ENCODE measurements at regions not wholly inside any gene's neighbourhood (a gene's known extent, or its start where the extent isn't known, plus 50 kb on each side); places are given as distances from the start of the nearest gene placed in this dataset.

GRCh38 chr14:105837349-105838063, 311.1 kb downstream of the TMEM121 start:
- no peak for DNase-seq

GRCh38 chr14:105838107-105838506, 311.7 kb downstream of the TMEM121 start:
- no peak for DNase-seq

- DNase-seq: no peak
Observed at GRCh38 chr14:105838591-105839424, 312.4 kb downstream of the TMEM121 start.

- no peak for DNase-seq
Observed at GRCh38 chr14:105839425-105840265, 313.3 kb downstream of the TMEM121 start.

GRCh38 chr14:105840266-105841021, 314.1 kb downstream of the TMEM121 start:
- DNase-seq: no peak

GRCh38 chr14:105841022-105842009, 314.9 kb downstream of the TMEM121 start:
- DNase-seq: no peak

- no peak for DNase-seq
Observed at GRCh38 chr14:105842105-105842504, 315.7 kb downstream of the TMEM121 start.

GRCh38 chr14:105843444-105844046, 317.2 kb downstream of the TMEM121 start:
- DNase-seq: no peak

- DNase-seq: no peak
Observed at GRCh38 chr14:105844047-105844630, 317.8 kb downstream of the TMEM121 start.

GRCh38 chr14:105844810-105845724, 318.7 kb downstream of the TMEM121 start:
- no peak for DNase-seq

- DNase-seq: no peak
Observed at GRCh38 chr14:105845725-105846309, 319.4 kb downstream of the TMEM121 start.

GRCh38 chr14:105846312-105846711, 319.9 kb downstream of the TMEM121 start:
- no peak for DNase-seq

GRCh38 chr14:105847400-105847799, 321.0 kb downstream of the TMEM121 start:
- no peak for DNase-seq

- DNase-seq: no peak
Observed at GRCh38 chr14:105848570-105848969, 322.2 kb downstream of the TMEM121 start.

GRCh38 chr14:105849933-105850626, 323.7 kb downstream of the TMEM121 start:
- DNase-seq: no peak

- no peak for DNase-seq
Observed at GRCh38 chr14:105850853-105851581, 324.6 kb downstream of the TMEM121 start.

GRCh38 chr14:105851716-105852377, 325.5 kb downstream of the TMEM121 start:
- DNase-seq: no peak

Data from right forelimb (tissue), 1 donor.